ENCODE measurements at regions not wholly inside any gene's neighbourhood (a gene's known extent, or its start where the extent isn't known, plus 50 kb on each side); places are given as distances from the start of the nearest gene placed in this dataset.

DNA sequence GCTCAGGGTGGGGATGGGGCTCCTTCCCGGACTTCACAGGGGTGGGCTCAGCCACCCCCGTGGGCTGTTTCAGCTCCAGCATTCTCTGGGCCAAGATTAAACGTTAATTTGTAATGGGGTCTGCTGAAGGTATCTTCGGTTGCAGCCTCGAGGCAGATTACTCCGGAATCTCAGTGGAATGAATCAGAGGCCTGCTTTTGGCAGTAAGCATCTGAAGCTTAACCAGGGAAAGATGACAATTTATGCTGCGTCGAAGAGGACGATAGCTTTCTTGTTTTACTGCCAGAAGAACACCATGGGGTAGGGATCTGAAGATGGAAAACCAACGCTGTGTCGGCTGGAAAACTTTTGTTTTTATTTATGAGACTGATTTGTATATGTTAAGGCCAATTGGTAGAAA, 129.2 kb upstream of the MSX1 start:
- TF ChIP-seq, protein P1, sequence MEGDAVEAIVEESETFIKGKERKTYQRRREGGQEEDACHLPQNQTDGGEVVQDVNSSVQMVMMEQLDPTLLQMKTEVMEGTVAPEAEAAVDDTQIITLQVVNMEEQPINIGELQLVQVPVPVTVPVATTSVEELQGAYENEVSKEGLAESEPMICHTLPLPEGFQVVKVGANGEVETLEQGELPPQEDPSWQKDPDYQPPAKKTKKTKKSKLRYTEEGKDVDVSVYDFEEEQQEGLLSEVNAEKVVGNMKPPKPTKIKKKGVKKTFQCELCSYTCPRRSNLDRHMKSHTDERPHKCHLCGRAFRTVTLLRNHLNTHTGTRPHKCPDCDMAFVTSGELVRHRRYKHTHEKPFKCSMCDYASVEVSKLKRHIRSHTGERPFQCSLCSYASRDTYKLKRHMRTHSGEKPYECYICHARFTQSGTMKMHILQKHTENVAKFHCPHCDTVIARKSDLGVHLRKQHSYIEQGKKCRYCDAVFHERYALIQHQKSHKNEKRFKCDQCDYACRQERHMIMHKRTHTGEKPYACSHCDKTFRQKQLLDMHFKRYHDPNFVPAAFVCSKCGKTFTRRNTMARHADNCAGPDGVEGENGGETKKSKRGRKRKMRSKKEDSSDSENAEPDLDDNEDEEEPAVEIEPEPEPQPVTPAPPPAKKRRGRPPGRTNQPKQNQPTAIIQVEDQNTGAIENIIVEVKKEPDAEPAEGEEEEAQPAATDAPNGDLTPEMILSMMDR (IDR thresholded peaks at IDR 0.05), result no peak
- no peak for TF ChIP-seq ZFX (IDR thresholded peaks at IDR 0.05; ENCODE audit: borderline replicate concordance)
